B cell (primary cell): ENCODE measurements at regions not wholly inside any gene's neighbourhood (a gene's known extent, or its start where the extent isn't known, plus 50 kb on each side); places are given as distances from the start of the nearest gene placed in this dataset.

Experiments
- ATAC-seq: fragments of 200-7000 bp; cut with Tn5 transposase; one replicate; pipeline ENCODE4 v1.10.0; 2021; ENCODE audit warnings: low read depth, mild to moderate bottlenecking, moderate number of reproducible peaks, moderate library complexity
- CTCF ChIA-PET: fragments of 350-600 bp; sonication (Branson Sonifier 250); formaldehyde crosslinking; loops from one replicate; lab custom pipeline; 2021; ENCODE audit warnings: antibody characterized with exemption, inconsistent platforms; lab: Charles Lee
- POLR2A ChIA-PET: fragments of 350-600 bp; sonication (Branson Sonifier 250); formaldehyde crosslinking; loops from one replicate; lab custom pipeline; 2021; ENCODE audit warnings: antibody characterized with exemption; lab: Charles Lee
- DNase-seq: peaks from one replicate; pipeline ENCODE4 v3.0.0; 2013
- H2AFZ ChIP-seq: 2 replicates; pipeline ENCODE4 v1.6.1; 2012; ENCODE audit warnings: mild to moderate bottlenecking, low read depth, low read length; ENCODE audit not compliant: insufficient read depth, poor library complexity, severe bottlenecking
- H3K27ac ChIP-seq, 2 donors: 1 replicate in 1 of 2; 2 replicates in 1 of 2; pipeline ENCODE4 v1.5.1; 2012 to 2013; ENCODE audit warnings: low read length in 2 of 2, mild to moderate bottlenecking in 2 of 2, moderate library complexity in 1 of 2
- H3K27me3 ChIP-seq, 4 experiments: fragments of 200-600 bp in 1 of 4; sonication (generic) in 1 of 4; replicated peaks in 1 of 4; 1 replicate in 2 of 4; 2 replicates in 2 of 4; pipeline versions ENCODE4 v1.6.1 to v1.7.0; 2013 to 2016; ENCODE audit warnings: low read length in 3 of 4, mild to moderate bottlenecking in 2 of 4, mixed read lengths in 1 of 4, moderate library complexity in 1 of 4; ENCODE audit not compliant: insufficient read depth in 4 of 4, control insufficient read depth in 3 of 4; ENCODE audit errors: control extremely low read depth in 1 of 4
- H3K36me3 ChIP-seq, 2 experiments: replicated peaks in 1 of 2; 1 replicate in 1 of 2; 2 replicates in 1 of 2; pipeline versions ENCODE4 v1.6.1 to v1.7.1; 2013; ENCODE audit warnings: low read length in 1 of 2; ENCODE audit not compliant: insufficient read depth in 2 of 2, control insufficient read depth in 1 of 2; ENCODE audit errors: control extremely low read depth in 1 of 2, extremely low read depth in 1 of 2
- H3K4me1 ChIP-seq, 2 donors: fragments of 200-600 bp in 1 of 2; sonication (generic) in 1 of 2; 1 replicate in 1 of 2; 2 replicates in 1 of 2; pipeline versions ENCODE4 v1.5.1 to v1.6.1; 2013 to 2017; ENCODE audit warnings: low read length in 2 of 2; ENCODE audit not compliant: control insufficient read depth in 2 of 2, insufficient read depth in 2 of 2
- H3K4me2 ChIP-seq: replicated peaks from 2 replicates; pipeline ENCODE3; 2012; ENCODE audit warnings: mild to moderate bottlenecking, low read depth, low read length; ENCODE audit not compliant: poor library complexity, severe bottlenecking
- H3K4me3 ChIP-seq, 5 experiments: fragments of 200-600 bp in 1 of 5; sonication (generic) in 1 of 5; 1 replicate in 3 of 5; 2 replicates in 2 of 5; pipeline versions ENCODE4 v1.5.1 to v1.7.0; 2011 to 2016; ENCODE audit warnings: low read length in 4 of 5, mild to moderate bottlenecking in 4 of 5, low read depth in 2 of 5, control low read depth in 1 of 5, moderate library complexity in 1 of 5; ENCODE audit not compliant: insufficient read depth in 1 of 5; ENCODE audit errors: control extremely low read depth in 1 of 5, extremely low read depth in 1 of 5
- H3K79me2 ChIP-seq: fragments of 200-600 bp; sonication (generic); one replicate; pipeline ENCODE4 v1.6.0; 2016; ENCODE audit warnings: low read length; ENCODE audit not compliant: control insufficient read depth, insufficient read depth
- H3K9ac ChIP-seq: fragments of 200-600 bp; sonication (generic); 2 replicates; pipeline ENCODE4 v1.6.1; 2017; ENCODE audit warnings: mild to moderate bottlenecking, low read length, moderate library complexity
- H3K9me3 ChIP-seq, 3 donors: one replicate each; pipeline versions ENCODE4 v1.6.1 to v1.7.1; 2013; ENCODE audit warnings: low read length in 2 of 3; ENCODE audit not compliant: control insufficient read depth in 2 of 3, insufficient read depth in 1 of 3; ENCODE audit errors: control extremely low read depth in 1 of 3
- H4K20me1 ChIP-seq: 2 replicates; pipeline ENCODE4 v1.6.0; 2012; ENCODE audit warnings: mild to moderate bottlenecking, low read length; ENCODE audit not compliant: insufficient read depth, control insufficient read depth, poor library complexity, severe bottlenecking
- H3K27ac Mint-ChIP-seq: one replicate; pipeline ENCODE4 v1.8.0; 2021; ENCODE audit warnings: mixed read lengths
- H3K27me3 Mint-ChIP-seq: one replicate; pipeline ENCODE4 v1.8.0; 2021; ENCODE audit warnings: mixed read lengths
- H3K4me1 Mint-ChIP-seq: one replicate; pipeline ENCODE4 v1.8.0; 2021; ENCODE audit warnings: mixed read lengths
- H3K4me3 Mint-ChIP-seq: one replicate; pipeline ENCODE4 v1.8.0; 2021; ENCODE audit warnings: mixed read lengths
- H3K9me3 Mint-ChIP-seq: one replicate; pipeline ENCODE4 v1.8.0; 2022; ENCODE audit warnings: mixed read lengths; ENCODE audit not compliant: insufficient read depth
- CTCF ChIP-seq: fragments of 200-600 bp; IDR thresholded peaks from one replicate; pipeline ENCODE4 v1.8.0; 2022; ENCODE audit warnings: antibody characterized with exemption, mild to moderate bottlenecking
- EZH2 ChIP-seq: IDR thresholded peaks from 2 replicates; pipeline ENCODE4 v1.6.1; 2012; ENCODE audit warnings: borderline replicate concordance, low read depth, mild to moderate bottlenecking, moderate library complexity, low read length; ENCODE audit not compliant: insufficient read depth, poor library complexity, severe bottlenecking
- WGBS: methylation state at CpG from one replicate; pipeline ENCODE4 v1.1.5; 2013; ENCODE audit warnings: missing lambda C conversion rate; ENCODE audit not compliant: insufficient coverage; 5-methylcytosine and 5-hydroxymethylcytosine counted together
- intact Hi-C: fragments of 100-400 bp; cut with micrococcal nuclease; formaldehyde crosslinking; loops from one replicate; pipeline ENCODE4 v1.10.0; 2022

DNA sequence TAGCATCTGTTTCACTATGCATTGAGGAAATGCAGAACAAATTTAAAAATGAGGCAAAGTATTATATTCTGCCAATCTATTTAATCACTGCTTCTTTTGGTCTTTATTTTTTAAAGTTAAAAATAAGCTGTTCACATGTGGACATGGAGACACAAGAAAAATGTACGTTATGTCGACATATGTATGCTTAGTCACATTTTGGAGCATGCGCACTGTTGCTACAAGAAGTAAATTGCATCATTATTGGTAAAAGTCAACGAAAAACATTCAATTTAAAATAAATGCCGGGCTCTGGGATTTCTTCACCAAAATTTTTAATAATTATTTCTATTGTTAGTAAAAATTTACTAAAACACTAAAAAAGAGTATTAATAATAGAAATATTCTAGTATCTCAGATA lies 876.3 kb upstream of the CTNND2 start:
- peaks cover 2% of the 10 kb centered on the region for H3K9me3 Mint-ChIP-seq
- no peak for TF ChIP-seq CTCF
- no peak for TF ChIP-seq EZH2

GRCh38 chr5:12777342-12777741 lies 873.1 kb upstream of the CTNND2 start:
- Mint-ChIP-seq H3K9me3 (peaks cover 2% of the 10 kb centered on the region), H3K27ac (no peak overlapping the region), H3K4me3 (no peak overlapping the region), H3K4me1 (no peaks in the 10 kb centered on the region), H3K27me3 (no peaks in the 10 kb centered on the region)
- ATAC-seq (no peak), DNase-seq (no peak)
- Histone ChIP-seq H3K4me2 (no peak overlapping the region), H2AFZ (no peak overlapping the region), H3K27me3 (no peaks in the 10 kb centered on the region), H3K27ac (no peak overlapping the region), H3K9ac (no peak overlapping the region), H3K4me3 (no peak overlapping the region), H3K4me1 (no peaks in the 10 kb centered on the region), H3K79me2 (no peaks in the 10 kb centered on the region), H3K36me3 (no peaks in the 10 kb centered on the region), H4K20me1 (no peaks in the 10 kb centered on the region), H3K9me3 (no peaks in the 10 kb centered on the region)
- intact Hi-C loops = no loop called here
- ChIA-PET CTCF (no interaction called here), POLR2A (no interaction called here)
- WGBS = 93% methylated on average over 3 of the region's 3 CpGs
- TF ChIP-seq CTCF (no peak), EZH2 (no peak)

More for the DNA sequence above, 876.3 kb upstream of the CTNND2 start:
- Histone ChIP-seq H3K27ac (no peak overlapping the region), H2AFZ (no peak overlapping the region), H3K79me2 (no peaks in the 10 kb centered on the region), H3K4me3 (no peak overlapping the region), H3K9ac (no peak overlapping the region), H4K20me1 (no peaks in the 10 kb centered on the region), H3K9me3 (no peaks in the 10 kb centered on the region), H3K36me3 (no peaks in the 10 kb centered on the region), H3K4me2 (no peak overlapping the region), H3K27me3 (no peaks in the 10 kb centered on the region), H3K4me1 (no peaks in the 10 kb centered on the region)
- Mint-ChIP-seq H3K27ac (no peak overlapping the region), H3K4me1 (no peaks in the 10 kb centered on the region), H3K4me3 (no peak overlapping the region), H3K27me3 (no peaks in the 10 kb centered on the region)
- ChIA-PET CTCF (no interaction called here), POLR2A (no interaction called here)
- WGBS = no CpG with 5 or more reads among the region's 5 CpGs
- DNase-seq (no peak), ATAC-seq (no peak)
- intact Hi-C loops = no loop called here
